Liver (tissue), 8 donors: ENCODE measurements at regions not wholly inside any gene's neighbourhood (a gene's known extent, or its start where the extent isn't known, plus 50 kb on each side); places are given as distances from the start of the nearest gene placed in this dataset.

Experiments
- DNase-seq: peaks from one replicate; pipeline ENCODE4 v3.0.0-alpha.2; 2017; ENCODE audit warnings: low spot score
- H3K27ac ChIP-seq, 2 donors: one replicate each; pipeline ENCODE4 v1.7.0; 2013; ENCODE audit warnings: inconsistent platforms in 2 of 2, low read length in 2 of 2, control low read depth in 1 of 2, low read depth in 1 of 2, mild to moderate bottlenecking in 1 of 2
- H3K27me3 ChIP-seq, 4 donors: one replicate each; pipeline versions ENCODE4 v1.6.1 to v1.7.0; 2013; ENCODE audit warnings: low read length in 3 of 4, inconsistent platforms in 1 of 4, mild to moderate bottlenecking in 1 of 4, moderate library complexity in 1 of 4; ENCODE audit not compliant: control insufficient read depth in 4 of 4, insufficient read depth in 4 of 4
- H3K36me3 ChIP-seq, 4 donors: one replicate each; pipeline versions ENCODE4 v1.6.1 to v1.7.0; 2013; ENCODE audit warnings: low read length in 3 of 4, mild to moderate bottlenecking in 3 of 4, low read depth in 1 of 4, moderate library complexity in 1 of 4; ENCODE audit not compliant: control insufficient read depth in 4 of 4, insufficient read depth in 3 of 4
- H3K4me1 ChIP-seq, 4 donors: one replicate each; pipeline versions ENCODE4 v1.6.1 to v1.7.0; 2013; ENCODE audit warnings: low read length in 3 of 4, mild to moderate bottlenecking in 3 of 4, moderate library complexity in 1 of 4; ENCODE audit not compliant: control insufficient read depth in 4 of 4, insufficient read depth in 4 of 4
- H3K4me3 ChIP-seq, 3 donors: one replicate each; pipeline versions ENCODE4 v1.6.1 to v1.7.0; 2013; ENCODE audit warnings: low read length in 3 of 3, control low read depth in 1 of 3, low read depth in 1 of 3, mild to moderate bottlenecking in 1 of 3
- H3K9ac ChIP-seq, 2 donors: one replicate each; pipeline ENCODE4 v1.7.0; 2013; ENCODE audit warnings: low read length in 2 of 2, mild to moderate bottlenecking in 2 of 2, moderate library complexity in 2 of 2, control low read depth in 1 of 2, low read depth in 1 of 2
- H3K9me3 ChIP-seq, 4 donors: one replicate each; pipeline versions ENCODE4 v1.6.1 to v1.7.0; 2013; ENCODE audit warnings: low read length in 3 of 4; ENCODE audit not compliant: control insufficient read depth in 4 of 4
- EGR1 ChIP-seq, 2 donors: IDR thresholded peaks; 2 replicates each; pipeline ENCODE4 v1.6.1; 2016 to 2018; ENCODE audit warnings: antibody characterized with exemption in 2 of 2, low read depth in 2 of 2
- FOXA1 ChIP-seq: IDR thresholded peaks from 2 replicates; pipeline ENCODE4 v1.6.1; 2016; ENCODE audit warnings: antibody characterized with exemption
- FOXA2 ChIP-seq: IDR thresholded peaks from 2 replicates; pipeline ENCODE4 v1.6.1; 2016; ENCODE audit warnings: antibody characterized with exemption
- GABPA ChIP-seq, 2 donors: IDR thresholded peaks in 1 of 2; conservative IDR thresholded peaks in 1 of 2; 2 replicates each; pipeline ENCODE4 v1.6.1; 2016; ENCODE audit warnings: antibody characterized with exemption in 2 of 2, mild to moderate bottlenecking in 1 of 2, moderate library complexity in 1 of 2
- HNF4A ChIP-seq, 2 donors: conservative IDR thresholded peaks; 2 replicates each; pipeline ENCODE4 v1.6.1; 2016; ENCODE audit warnings: antibody characterized with exemption in 2 of 2, mild to moderate bottlenecking in 2 of 2
- HNF4G ChIP-seq: IDR thresholded peaks from 2 replicates; pipeline ENCODE4 v1.6.1; 2016; ENCODE audit warnings: antibody characterized with exemption
- NR2F2 ChIP-seq: IDR thresholded peaks from 2 replicates; pipeline ENCODE4 v1.6.1; 2016; ENCODE audit warnings: antibody characterized with exemption
- RAD21 ChIP-seq, 2 donors: IDR thresholded peaks; 2 replicates each; pipeline ENCODE4 v1.6.1; 2016; ENCODE audit warnings: antibody characterized with exemption in 2 of 2, mild to moderate bottlenecking in 2 of 2
- RXRA ChIP-seq, 2 donors: IDR thresholded peaks; 2 replicates each; pipeline ENCODE4 v1.6.1; 2017 to 2018; ENCODE audit warnings: antibody characterized with exemption in 2 of 2, mild to moderate bottlenecking in 1 of 2
- SP1 ChIP-seq: IDR thresholded peaks from 2 replicates; pipeline ENCODE4 v1.6.1; 2018; ENCODE audit warnings: antibody characterized with exemption, mild to moderate bottlenecking
- TAF1 ChIP-seq: conservative IDR thresholded peaks from 2 replicates; pipeline ENCODE4 v1.6.1; 2016; ENCODE audit warnings: antibody characterized with exemption, mild to moderate bottlenecking
- YY1 ChIP-seq: IDR thresholded peaks from 2 replicates; pipeline ENCODE4 v1.6.1; 2016; ENCODE audit warnings: antibody characterized with exemption, mild to moderate bottlenecking
- WGBS: extraction: QIAGEN DNeasy Blood & Tissue Kit; methylation state at CpG from one replicate; pipeline ENCODE4 v1.1.7; 2013; 5-methylcytosine and 5-hydroxymethylcytosine counted together
- TF ChIP-seq, protein P1 (sequence below): fragments of 150-350 bp; IDR thresholded peaks from 2 replicates; pipeline ENCODE4 v1.5.1; 2017; ENCODE audit warnings: improper control_type of control experiment, low read depth, low read length; ENCODE audit not compliant: missing input control
- TF ChIP-seq, protein P2 (sequence below): IDR thresholded peaks from 2 replicates; pipeline ENCODE4 v1.6.1; 2016; ENCODE audit warnings: antibody characterized with exemption
- TF ChIP-seq, protein P3 (sequence below): IDR thresholded peaks from 2 replicates; pipeline ENCODE4 v1.6.1; 2016; ENCODE audit warnings: antibody characterized with exemption
- TF ChIP-seq, protein P4 (sequence below): IDR thresholded peaks from 2 replicates; pipeline ENCODE4 v1.6.1; 2016; ENCODE audit warnings: antibody characterized with exemption, mild to moderate bottlenecking
- TF ChIP-seq, protein P5 (sequence below): IDR thresholded peaks from 2 replicates; pipeline ENCODE4 v1.6.1; 2016; ENCODE audit warnings: antibody characterized with exemption
- donor health status: healthy.
- donor health status: healthy.
- donor health status: healthy.
- donor health status: healthy.
- donor health status: healthy.

DNA sequence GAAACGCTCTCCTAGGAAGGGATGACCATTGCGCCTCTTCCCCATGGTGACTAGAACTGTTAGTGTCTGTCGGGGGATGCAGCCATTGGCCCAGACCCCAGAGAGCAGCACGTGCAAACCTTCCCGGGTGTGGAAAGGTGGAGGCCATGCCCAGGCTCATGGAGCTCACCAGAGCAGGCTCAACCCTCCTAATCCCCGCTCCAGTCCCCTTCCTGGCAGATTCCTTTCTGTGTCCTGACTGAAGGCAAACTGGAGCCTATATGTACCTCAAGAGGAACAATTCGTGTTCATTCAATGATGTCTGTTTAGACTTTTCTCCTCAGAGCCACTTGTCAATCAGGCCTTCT lies 94.4 kb downstream of the RHOB start:
- H3K27me3 ChIP-seq: no peaks in the 10 kb centered on the region
- WGBS: 93% methylated on average over 7 of the region's 7 CpGs
- no peak overlapping the region for H3K4me3 ChIP-seq
- no peaks in the 10 kb centered on the region for H3K9me3 ChIP-seq
- no peak for TF ChIP-seq HNF4G
- TF ChIP-seq EGR1 (IDR thresholded peaks at IDR 0.05; ENCODE audit: low read depth in 2 of 2): no peak
- no peak for TF ChIP-seq TAF1
- TF ChIP-seq HNF4A (conservative IDR thresholded peaks at IDR 0.05): no peak
- TF ChIP-seq FOXA2: no peak
- no peak for TF ChIP-seq RXRA (IDR thresholded peaks at IDR 0.05)
- TF ChIP-seq NR2F2: no peak
- no peak for TF ChIP-seq RAD21 (IDR thresholded peaks at IDR 0.05)
- TF ChIP-seq, protein P1, sequence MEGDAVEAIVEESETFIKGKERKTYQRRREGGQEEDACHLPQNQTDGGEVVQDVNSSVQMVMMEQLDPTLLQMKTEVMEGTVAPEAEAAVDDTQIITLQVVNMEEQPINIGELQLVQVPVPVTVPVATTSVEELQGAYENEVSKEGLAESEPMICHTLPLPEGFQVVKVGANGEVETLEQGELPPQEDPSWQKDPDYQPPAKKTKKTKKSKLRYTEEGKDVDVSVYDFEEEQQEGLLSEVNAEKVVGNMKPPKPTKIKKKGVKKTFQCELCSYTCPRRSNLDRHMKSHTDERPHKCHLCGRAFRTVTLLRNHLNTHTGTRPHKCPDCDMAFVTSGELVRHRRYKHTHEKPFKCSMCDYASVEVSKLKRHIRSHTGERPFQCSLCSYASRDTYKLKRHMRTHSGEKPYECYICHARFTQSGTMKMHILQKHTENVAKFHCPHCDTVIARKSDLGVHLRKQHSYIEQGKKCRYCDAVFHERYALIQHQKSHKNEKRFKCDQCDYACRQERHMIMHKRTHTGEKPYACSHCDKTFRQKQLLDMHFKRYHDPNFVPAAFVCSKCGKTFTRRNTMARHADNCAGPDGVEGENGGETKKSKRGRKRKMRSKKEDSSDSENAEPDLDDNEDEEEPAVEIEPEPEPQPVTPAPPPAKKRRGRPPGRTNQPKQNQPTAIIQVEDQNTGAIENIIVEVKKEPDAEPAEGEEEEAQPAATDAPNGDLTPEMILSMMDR: no peak
- TF ChIP-seq, protein P2, sequence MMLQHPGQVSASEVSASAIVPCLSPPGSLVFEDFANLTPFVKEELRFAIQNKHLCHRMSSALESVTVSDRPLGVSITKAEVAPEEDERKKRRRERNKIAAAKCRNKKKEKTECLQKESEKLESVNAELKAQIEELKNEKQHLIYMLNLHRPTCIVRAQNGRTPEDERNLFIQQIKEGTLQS: no peak
- no peak for TF ChIP-seq SP1
- TF ChIP-seq, protein P3, sequence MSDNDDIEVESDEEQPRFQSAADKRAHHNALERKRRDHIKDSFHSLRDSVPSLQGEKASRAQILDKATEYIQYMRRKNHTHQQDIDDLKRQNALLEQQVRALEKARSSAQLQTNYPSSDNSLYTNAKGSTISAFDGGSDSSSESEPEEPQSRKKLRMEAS: no peak
- no peaks in the 10 kb centered on the region for H3K36me3 ChIP-seq
- peak overlapping the region; percentile 45 to 94 for H3K27ac ChIP-seq
- no peak overlapping the region for H3K9ac ChIP-seq
- no peak for DNase-seq
- peaks cover 24 to 46% (median 39%) of the 10 kb centered on the region in 4 donors for H3K4me1 ChIP-seq

DNA sequence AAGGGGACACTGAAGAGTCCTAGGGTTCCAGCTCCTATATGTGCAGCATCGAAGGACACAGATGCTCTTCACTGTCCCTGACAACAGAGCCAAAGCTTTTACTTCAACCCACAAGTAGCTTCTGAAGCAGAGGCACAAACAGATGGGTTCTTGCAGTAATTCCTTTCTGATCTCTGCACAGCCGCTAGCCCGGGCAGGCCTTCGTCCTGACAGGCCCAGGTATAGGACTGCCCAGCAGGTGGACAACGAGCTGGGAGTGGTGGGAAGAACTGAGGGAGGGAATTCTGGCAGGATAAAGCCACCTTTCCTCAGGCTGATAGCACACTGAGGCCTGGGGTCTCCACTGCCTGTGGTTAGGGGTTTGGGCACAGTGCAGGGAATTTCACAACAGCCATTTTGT lies 94.8 kb downstream of the RHOB start:
- H3K27me3 ChIP-seq: no peaks in the 10 kb centered on the region
- no peak for DNase-seq
- no peaks in the 10 kb centered on the region for H3K36me3 ChIP-seq
- no peaks in the 10 kb centered on the region for H3K9me3 ChIP-seq
- H3K4me3 ChIP-seq: no peak overlapping the region
- TF ChIP-seq TAF1 (no peak), RXRA (IDR thresholded peaks at IDR 0.05) (no peak), RAD21 (IDR thresholded peaks at IDR 0.05) (peak in 1 of 2 donors; percentile 15)
- 93% methylated on average over 5 of the region's 5 CpGs for WGBS
- H3K27ac ChIP-seq: no peak overlapping the region
- H3K4me1 ChIP-seq: peaks cover 23 to 44% (median 38%) of the 10 kb centered on the region in 4 donors
- no peak overlapping the region for H3K9ac ChIP-seq

DNA sequence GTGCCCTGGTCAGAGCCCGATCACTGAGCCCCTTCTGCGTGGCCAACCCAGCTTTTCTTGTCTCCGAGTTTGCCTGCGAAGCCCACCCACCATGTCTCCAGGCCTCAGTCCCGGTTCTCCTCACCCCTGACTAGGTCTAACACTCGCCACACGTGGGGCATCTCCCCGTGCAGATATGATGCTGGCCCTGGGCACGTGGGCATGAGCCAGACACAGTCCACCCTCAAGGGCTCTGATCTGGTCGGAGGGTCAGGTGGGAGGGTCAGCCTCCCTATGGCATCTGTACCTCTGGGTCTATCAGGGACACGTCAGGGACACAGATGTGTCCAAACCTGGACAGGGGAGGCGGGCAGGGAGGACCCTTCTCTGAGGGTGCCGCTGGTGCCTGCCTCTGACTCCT lies 95.4 kb downstream of the RHOB start:
- Histone ChIP-seq H3K27ac (no peak overlapping the region), H3K27me3 (no peaks in the 10 kb centered on the region)
- WGBS: 94% methylated on average over 13 of the region's 13 CpGs
- no peak for TF ChIP-seq YY1
- no peak for TF ChIP-seq FOXA2
- no peak for TF ChIP-seq EGR1 (IDR thresholded peaks at IDR 0.05; ENCODE audit: low read depth in 2 of 2)
- TF ChIP-seq, protein P4, sequence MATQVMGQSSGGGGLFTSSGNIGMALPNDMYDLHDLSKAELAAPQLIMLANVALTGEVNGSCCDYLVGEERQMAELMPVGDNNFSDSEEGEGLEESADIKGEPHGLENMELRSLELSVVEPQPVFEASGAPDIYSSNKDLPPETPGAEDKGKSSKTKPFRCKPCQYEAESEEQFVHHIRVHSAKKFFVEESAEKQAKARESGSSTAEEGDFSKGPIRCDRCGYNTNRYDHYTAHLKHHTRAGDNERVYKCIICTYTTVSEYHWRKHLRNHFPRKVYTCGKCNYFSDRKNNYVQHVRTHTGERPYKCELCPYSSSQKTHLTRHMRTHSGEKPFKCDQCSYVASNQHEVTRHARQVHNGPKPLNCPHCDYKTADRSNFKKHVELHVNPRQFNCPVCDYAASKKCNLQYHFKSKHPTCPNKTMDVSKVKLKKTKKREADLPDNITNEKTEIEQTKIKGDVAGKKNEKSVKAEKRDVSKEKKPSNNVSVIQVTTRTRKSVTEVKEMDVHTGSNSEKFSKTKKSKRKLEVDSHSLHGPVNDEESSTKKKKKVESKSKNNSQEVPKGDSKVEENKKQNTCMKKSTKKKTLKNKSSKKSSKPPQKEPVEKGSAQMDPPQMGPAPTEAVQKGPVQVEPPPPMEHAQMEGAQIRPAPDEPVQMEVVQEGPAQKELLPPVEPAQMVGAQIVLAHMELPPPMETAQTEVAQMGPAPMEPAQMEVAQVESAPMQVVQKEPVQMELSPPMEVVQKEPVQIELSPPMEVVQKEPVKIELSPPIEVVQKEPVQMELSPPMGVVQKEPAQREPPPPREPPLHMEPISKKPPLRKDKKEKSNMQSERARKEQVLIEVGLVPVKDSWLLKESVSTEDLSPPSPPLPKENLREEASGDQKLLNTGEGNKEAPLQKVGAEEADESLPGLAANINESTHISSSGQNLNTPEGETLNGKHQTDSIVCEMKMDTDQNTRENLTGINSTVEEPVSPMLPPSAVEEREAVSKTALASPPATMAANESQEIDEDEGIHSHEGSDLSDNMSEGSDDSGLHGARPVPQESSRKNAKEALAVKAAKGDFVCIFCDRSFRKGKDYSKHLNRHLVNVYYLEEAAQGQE: no peak
- TF ChIP-seq, protein P1: no peak
- TF ChIP-seq FOXA1: no peak
- TF ChIP-seq HNF4G: no peak
- TF ChIP-seq, protein P3: no peak
- TF ChIP-seq TAF1: no peak
- TF ChIP-seq GABPA (IDR thresholded peaks at IDR 0.05 in 1 of 2, conservative IDR thresholded peaks at IDR 0.05 in 1 of 2): no peak
- TF ChIP-seq, protein P2: no peak
- TF ChIP-seq, protein P5, sequence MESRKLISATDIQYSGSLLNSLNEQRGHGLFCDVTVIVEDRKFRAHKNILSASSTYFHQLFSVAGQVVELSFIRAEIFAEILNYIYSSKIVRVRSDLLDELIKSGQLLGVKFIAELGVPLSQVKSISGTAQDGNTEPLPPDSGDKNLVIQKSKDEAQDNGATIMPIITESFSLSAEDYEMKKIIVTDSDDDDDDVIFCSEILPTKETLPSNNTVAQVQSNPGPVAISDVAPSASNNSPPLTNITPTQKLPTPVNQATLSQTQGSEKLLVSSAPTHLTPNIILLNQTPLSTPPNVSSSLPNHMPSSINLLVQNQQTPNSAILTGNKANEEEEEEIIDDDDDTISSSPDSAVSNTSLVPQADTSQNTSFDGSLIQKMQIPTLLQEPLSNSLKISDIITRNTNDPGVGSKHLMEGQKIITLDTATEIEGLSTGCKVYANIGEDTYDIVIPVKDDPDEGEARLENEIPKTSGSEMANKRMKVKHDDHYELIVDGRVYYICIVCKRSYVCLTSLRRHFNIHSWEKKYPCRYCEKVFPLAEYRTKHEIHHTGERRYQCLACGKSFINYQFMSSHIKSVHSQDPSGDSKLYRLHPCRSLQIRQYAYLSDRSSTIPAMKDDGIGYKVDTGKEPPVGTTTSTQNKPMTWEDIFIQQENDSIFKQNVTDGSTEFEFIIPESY: no peak
- TF ChIP-seq HNF4A (conservative IDR thresholded peaks at IDR 0.05): no peak

More for the DNA sequence above, 95.4 kb downstream of the RHOB start:
- peaks cover 19 to 37% (median 31%) of the 10 kb centered on the region in 4 donors for H3K4me1 ChIP-seq
- H3K36me3 ChIP-seq: no peaks in the 10 kb centered on the region
- no peaks in the 10 kb centered on the region for H3K9me3 ChIP-seq
- no peak for DNase-seq
- H3K9ac ChIP-seq: no peak overlapping the region
- H3K4me3 ChIP-seq: no peak overlapping the region
